Parathyroid adenoma (tissue), 2 donors: ENCODE measurements at regions not wholly inside any gene's neighbourhood (a gene's known extent, or its start where the extent isn't known, plus 50 kb on each side); places are given as distances from the start of the nearest gene placed in this dataset.

Experiments used
- H2AFZ ChIP-seq: fragments of 300-600 bp; sonication (generic); one replicate; pipeline ENCODE4 v1.7.0; 2017; ENCODE audit warnings: antibody characterized with exemption, mild to moderate bottlenecking
- H3K27ac ChIP-seq: fragments of 300-600 bp; sonication (generic); one replicate; pipeline ENCODE4 v1.7.0; 2017
- H3K27me3 ChIP-seq: fragments of 300-600 bp; sonication (generic); one replicate; pipeline ENCODE4 v1.7.0; 2017; ENCODE audit warnings: low read length; ENCODE audit not compliant: control insufficient read depth, insufficient read depth
- H3K36me3 ChIP-seq: fragments of 300-600 bp; sonication (generic); one replicate; pipeline ENCODE4 v1.7.0; 2017; ENCODE audit warnings: low read length; ENCODE audit not compliant: control insufficient read depth, insufficient read depth
- H3K4me1 ChIP-seq: fragments of 300-600 bp; sonication (generic); one replicate; pipeline ENCODE4 v1.7.0; 2017; ENCODE audit warnings: control low read depth
- H3K4me2 ChIP-seq: fragments of 300-600 bp; sonication (generic); one replicate; pipeline ENCODE4 v1.7.0; 2017; ENCODE audit warnings: low read length
- H3K4me3 ChIP-seq: fragments of 300-600 bp; sonication (generic); one replicate; pipeline ENCODE4 v1.7.0; 2017; ENCODE audit warnings: low read depth, low read length
- H3K79me2 ChIP-seq: fragments of 300-600 bp; sonication (generic); one replicate; pipeline ENCODE4 v1.7.0; 2017; ENCODE audit warnings: control low read depth
- H3K9ac ChIP-seq: fragments of 300-600 bp; sonication (generic); one replicate; pipeline ENCODE4 v1.7.0; 2017; ENCODE audit warnings: mild to moderate bottlenecking
- H3K9me3 ChIP-seq: fragments of 300-600 bp; sonication (generic); one replicate; pipeline ENCODE4 v1.7.0; 2017; ENCODE audit warnings: low read length; ENCODE audit not compliant: control insufficient read depth
- CTCF ChIP-seq: fragments of 300-600 bp; sonication (generic); IDR thresholded peaks from one replicate; pipeline ENCODE4 v1.7.0; 2017; ENCODE audit warnings: antibody characterized with exemption, mild to moderate bottlenecking
- donor health status: primary hyperparathyroidism.

- H3K9me3 ChIP-seq = no peaks in the 10 kb centered on the region
- H3K27me3 ChIP-seq = no peaks in the 10 kb centered on the region
- no peaks in the 10 kb centered on the region for H3K36me3 ChIP-seq
- no peak overlapping the region for H2AFZ ChIP-seq
- H3K79me2 ChIP-seq = no peaks in the 10 kb centered on the region
- peak; percentile 75 for TF ChIP-seq CTCF
- no peaks in the 10 kb centered on the region for H3K4me1 ChIP-seq
- no peak overlapping the region for H3K4me3 ChIP-seq
- H3K27ac ChIP-seq = no peak overlapping the region
- no peak overlapping the region for H3K4me2 ChIP-seq
- no peak overlapping the region for H3K9ac ChIP-seq
These were observed 874.2 kb downstream of the TFAP2A start for GRCh38 chr6:9540534-9541126.

GRCh38 chr6:9540126-9540525 lies 874.7 kb downstream of the TFAP2A start:
- Histone ChIP-seq H3K9me3 (no peaks in the 10 kb centered on the region), H3K4me2 (no peak overlapping the region), H3K36me3 (no peaks in the 10 kb centered on the region), H3K4me1 (no peaks in the 10 kb centered on the region), H3K27ac (no peak overlapping the region), H3K27me3 (no peaks in the 10 kb centered on the region), H3K9ac (no peak overlapping the region), H3K4me3 (no peak overlapping the region), H3K79me2 (no peaks in the 10 kb centered on the region), H2AFZ (no peak overlapping the region)
- no peak for TF ChIP-seq CTCF

- no peaks in the 10 kb centered on the region for H3K79me2 ChIP-seq
- no peaks in the 10 kb centered on the region for H3K9me3 ChIP-seq
- no peaks in the 10 kb centered on the region for H3K36me3 ChIP-seq
- H3K27ac ChIP-seq = no peak overlapping the region
- H3K4me1 ChIP-seq = no peaks in the 10 kb centered on the region
- no peak overlapping the region for H2AFZ ChIP-seq
- H3K4me3 ChIP-seq = no peak overlapping the region
- no peak overlapping the region for H3K9ac ChIP-seq
- H3K27me3 ChIP-seq = no peaks in the 10 kb centered on the region
- H3K4me2 ChIP-seq = no peak overlapping the region
- TF ChIP-seq CTCF = no peak
These were observed 875.6 kb downstream of the TFAP2A start for GRCh38 chr6:9539231-9539755.

GRCh38 chr6:9537381-9537780 lies 877.5 kb downstream of the TFAP2A start:
- Histone ChIP-seq H3K79me2 (no peaks in the 10 kb centered on the region), H3K36me3 (no peaks in the 10 kb centered on the region), H3K9ac (no peak overlapping the region), H3K4me3 (no peak overlapping the region), H3K27me3 (no peaks in the 10 kb centered on the region), H3K9me3 (no peaks in the 10 kb centered on the region), H2AFZ (no peak overlapping the region), H3K27ac (no peak overlapping the region), H3K4me2 (no peak overlapping the region), H3K4me1 (no peaks in the 10 kb centered on the region)
- TF ChIP-seq CTCF = no peak

- no peaks in the 10 kb centered on the region for H3K9me3 ChIP-seq
- no peak overlapping the region for H3K9ac ChIP-seq
- H3K36me3 ChIP-seq = no peaks in the 10 kb centered on the region
- H2AFZ ChIP-seq = no peak overlapping the region
- no peak for TF ChIP-seq CTCF
- no peaks in the 10 kb centered on the region for H3K79me2 ChIP-seq
- no peak overlapping the region for H3K4me2 ChIP-seq
- no peak overlapping the region for H3K27ac ChIP-seq
- no peaks in the 10 kb centered on the region for H3K27me3 ChIP-seq
- no peaks in the 10 kb centered on the region for H3K4me1 ChIP-seq
- H3K4me3 ChIP-seq = no peak overlapping the region
These were observed 879.8 kb downstream of the TFAP2A start for GRCh38 chr6:9535106-9535505.
